ENCODE measurements at regions not wholly inside any gene's neighbourhood (a gene's known extent, or its start where the extent isn't known, plus 50 kb on each side); places are given as distances from the start of the nearest gene placed in this dataset.

DNA sequence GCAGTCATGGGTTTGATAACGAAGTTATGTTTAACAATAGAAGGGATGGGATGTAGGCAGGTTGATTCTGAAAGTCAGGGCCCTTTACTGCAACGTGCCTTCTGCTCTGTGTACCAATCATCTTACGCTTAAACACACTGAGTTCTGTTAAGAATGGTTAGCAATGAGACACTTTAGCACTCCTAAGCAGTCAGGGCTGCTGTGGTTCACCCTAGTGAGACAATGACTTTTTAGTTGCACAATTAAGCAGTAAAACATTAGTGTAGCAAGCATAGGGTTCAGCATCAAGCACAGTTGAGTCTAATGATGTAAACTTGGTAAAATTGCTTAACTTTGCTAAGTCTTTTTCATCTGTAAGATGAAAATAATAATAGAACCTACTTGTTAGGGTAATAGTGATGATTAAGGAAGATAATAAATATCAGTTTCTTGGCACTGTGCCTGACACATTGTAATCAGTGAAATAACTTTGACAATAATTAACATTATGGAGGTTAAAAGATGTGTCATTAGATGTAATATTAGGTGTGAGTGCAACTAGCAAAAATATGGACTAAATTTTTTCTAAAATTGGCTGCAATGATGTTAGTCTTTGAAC, 484.2 kb upstream of the THBS1 start:
- H3K9me3 ChIP-seq (ENCODE audit: control insufficient read depth, insufficient read depth, low read depth, low read length) = no peaks in the 10 kb centered on the region
- H3K27me3 ChIP-seq (ENCODE audit: control insufficient read depth, insufficient read depth, low read length) = no peaks in the 10 kb centered on the region
- ChIA-PET CTCF (no interaction called here), POLR2A (no interaction called here)
- no peak for ATAC-seq
- intact Hi-C loops (cut with micrococcal nuclease; ENCODE audit: unreplicated experiment) = no loop called here
- in situ Hi-C loops (cut with HindIII; ENCODE audit: low pct_unique_long_range_greater_than_20kb, low sequenced_read_pairs) = no loop called here
- DNase-seq (ENCODE audit: low read depth, low spot score) = no peak
- no peak overlapping the region for H3K4me3 ChIP-seq (ENCODE audit: low read depth in 2 of 2, low read length in 2 of 2)
- no peaks in the 10 kb centered on the region for H3K4me1 ChIP-seq (ENCODE audit: control insufficient read depth, insufficient read depth, low read length)
- no TSS peak for BruUV-seq (replicated peaks)
- H3K27ac ChIP-seq (ENCODE audit: low read length) = no peak overlapping the region
- TF ChIP-seq TCF7L2 (IDR thresholded peaks at IDR 0.05; ENCODE audit: low read depth, low read length) (no peak), POLR2AphosphoS5 (IDR thresholded peaks at IDR 0.05; ENCODE audit: low read depth, low read length) (no peak), SIN3A (IDR thresholded peaks at IDR 0.05; ENCODE audit: borderline replicate concordance, insufficient read depth, low read depth, low read length) (no peak)
- TF ChIP-seq, protein P1, sequence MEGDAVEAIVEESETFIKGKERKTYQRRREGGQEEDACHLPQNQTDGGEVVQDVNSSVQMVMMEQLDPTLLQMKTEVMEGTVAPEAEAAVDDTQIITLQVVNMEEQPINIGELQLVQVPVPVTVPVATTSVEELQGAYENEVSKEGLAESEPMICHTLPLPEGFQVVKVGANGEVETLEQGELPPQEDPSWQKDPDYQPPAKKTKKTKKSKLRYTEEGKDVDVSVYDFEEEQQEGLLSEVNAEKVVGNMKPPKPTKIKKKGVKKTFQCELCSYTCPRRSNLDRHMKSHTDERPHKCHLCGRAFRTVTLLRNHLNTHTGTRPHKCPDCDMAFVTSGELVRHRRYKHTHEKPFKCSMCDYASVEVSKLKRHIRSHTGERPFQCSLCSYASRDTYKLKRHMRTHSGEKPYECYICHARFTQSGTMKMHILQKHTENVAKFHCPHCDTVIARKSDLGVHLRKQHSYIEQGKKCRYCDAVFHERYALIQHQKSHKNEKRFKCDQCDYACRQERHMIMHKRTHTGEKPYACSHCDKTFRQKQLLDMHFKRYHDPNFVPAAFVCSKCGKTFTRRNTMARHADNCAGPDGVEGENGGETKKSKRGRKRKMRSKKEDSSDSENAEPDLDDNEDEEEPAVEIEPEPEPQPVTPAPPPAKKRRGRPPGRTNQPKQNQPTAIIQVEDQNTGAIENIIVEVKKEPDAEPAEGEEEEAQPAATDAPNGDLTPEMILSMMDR (IDR thresholded peaks at IDR 0.05) = no peak
- TF ChIP-seq, protein P2, sequence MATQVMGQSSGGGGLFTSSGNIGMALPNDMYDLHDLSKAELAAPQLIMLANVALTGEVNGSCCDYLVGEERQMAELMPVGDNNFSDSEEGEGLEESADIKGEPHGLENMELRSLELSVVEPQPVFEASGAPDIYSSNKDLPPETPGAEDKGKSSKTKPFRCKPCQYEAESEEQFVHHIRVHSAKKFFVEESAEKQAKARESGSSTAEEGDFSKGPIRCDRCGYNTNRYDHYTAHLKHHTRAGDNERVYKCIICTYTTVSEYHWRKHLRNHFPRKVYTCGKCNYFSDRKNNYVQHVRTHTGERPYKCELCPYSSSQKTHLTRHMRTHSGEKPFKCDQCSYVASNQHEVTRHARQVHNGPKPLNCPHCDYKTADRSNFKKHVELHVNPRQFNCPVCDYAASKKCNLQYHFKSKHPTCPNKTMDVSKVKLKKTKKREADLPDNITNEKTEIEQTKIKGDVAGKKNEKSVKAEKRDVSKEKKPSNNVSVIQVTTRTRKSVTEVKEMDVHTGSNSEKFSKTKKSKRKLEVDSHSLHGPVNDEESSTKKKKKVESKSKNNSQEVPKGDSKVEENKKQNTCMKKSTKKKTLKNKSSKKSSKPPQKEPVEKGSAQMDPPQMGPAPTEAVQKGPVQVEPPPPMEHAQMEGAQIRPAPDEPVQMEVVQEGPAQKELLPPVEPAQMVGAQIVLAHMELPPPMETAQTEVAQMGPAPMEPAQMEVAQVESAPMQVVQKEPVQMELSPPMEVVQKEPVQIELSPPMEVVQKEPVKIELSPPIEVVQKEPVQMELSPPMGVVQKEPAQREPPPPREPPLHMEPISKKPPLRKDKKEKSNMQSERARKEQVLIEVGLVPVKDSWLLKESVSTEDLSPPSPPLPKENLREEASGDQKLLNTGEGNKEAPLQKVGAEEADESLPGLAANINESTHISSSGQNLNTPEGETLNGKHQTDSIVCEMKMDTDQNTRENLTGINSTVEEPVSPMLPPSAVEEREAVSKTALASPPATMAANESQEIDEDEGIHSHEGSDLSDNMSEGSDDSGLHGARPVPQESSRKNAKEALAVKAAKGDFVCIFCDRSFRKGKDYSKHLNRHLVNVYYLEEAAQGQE (IDR thresholded peaks at IDR 0.05; ENCODE audit: insufficient read depth in 1 of 2, low read depth in 2 of 2, low read length in 1 of 2) = no peak
- no peaks in the 10 kb centered on the region for H3K36me3 ChIP-seq (ENCODE audit: control insufficient read depth, insufficient read depth, low read length)

DNA sequence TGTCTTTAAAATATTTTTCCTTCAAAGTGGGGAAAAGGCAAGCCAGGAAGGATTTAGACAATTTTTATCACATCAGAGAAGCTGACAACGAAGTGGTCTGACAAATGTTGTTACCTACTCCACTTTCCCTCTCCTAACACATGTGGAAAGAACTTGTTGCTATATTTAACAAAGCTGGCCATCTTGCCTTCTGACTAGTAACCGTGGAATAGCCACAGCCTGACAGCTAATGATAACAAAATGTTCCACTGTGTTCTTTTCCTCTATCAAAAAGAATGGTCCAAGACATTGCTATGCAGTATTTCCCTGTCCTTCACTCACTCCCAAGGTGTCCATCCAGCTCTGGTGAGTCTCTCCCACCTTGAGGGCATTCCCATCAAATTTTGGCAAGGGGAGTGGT, 481.4 kb upstream of the THBS1 start:
- BruUV-seq (replicated peaks) = no TSS peak
- Histone ChIP-seq H3K4me1 (ENCODE audit: control insufficient read depth, insufficient read depth, low read length) (no peaks in the 10 kb centered on the region), H3K27me3 (ENCODE audit: control insufficient read depth, insufficient read depth, low read length) (no peaks in the 10 kb centered on the region), H3K36me3 (ENCODE audit: control insufficient read depth, insufficient read depth, low read length) (no peaks in the 10 kb centered on the region), H3K4me3 (ENCODE audit: low read depth in 2 of 2, low read length in 2 of 2) (no peak overlapping the region), H3K27ac (ENCODE audit: low read length) (no peak overlapping the region), H3K9me3 (ENCODE audit: control insufficient read depth, insufficient read depth, low read depth, low read length) (no peaks in the 10 kb centered on the region)
- in situ Hi-C loops (cut with HindIII; ENCODE audit: low pct_unique_long_range_greater_than_20kb, low sequenced_read_pairs) (no loop called here), intact Hi-C loops (cut with micrococcal nuclease; ENCODE audit: unreplicated experiment) (no loop called here)
- DNase-seq (ENCODE audit: low read depth, low spot score) (no peak), ATAC-seq (no peak)
- no peak for TF ChIP-seq SIN3A (IDR thresholded peaks at IDR 0.05; ENCODE audit: borderline replicate concordance, insufficient read depth, low read depth, low read length)
- no peak for TF ChIP-seq POLR2AphosphoS5 (IDR thresholded peaks at IDR 0.05; ENCODE audit: low read depth, low read length)
- no peak for TF ChIP-seq TCF7L2 (IDR thresholded peaks at IDR 0.05; ENCODE audit: low read depth, low read length)
- ChIA-PET CTCF (no interaction called here), POLR2A (no interaction called here)

DNA sequence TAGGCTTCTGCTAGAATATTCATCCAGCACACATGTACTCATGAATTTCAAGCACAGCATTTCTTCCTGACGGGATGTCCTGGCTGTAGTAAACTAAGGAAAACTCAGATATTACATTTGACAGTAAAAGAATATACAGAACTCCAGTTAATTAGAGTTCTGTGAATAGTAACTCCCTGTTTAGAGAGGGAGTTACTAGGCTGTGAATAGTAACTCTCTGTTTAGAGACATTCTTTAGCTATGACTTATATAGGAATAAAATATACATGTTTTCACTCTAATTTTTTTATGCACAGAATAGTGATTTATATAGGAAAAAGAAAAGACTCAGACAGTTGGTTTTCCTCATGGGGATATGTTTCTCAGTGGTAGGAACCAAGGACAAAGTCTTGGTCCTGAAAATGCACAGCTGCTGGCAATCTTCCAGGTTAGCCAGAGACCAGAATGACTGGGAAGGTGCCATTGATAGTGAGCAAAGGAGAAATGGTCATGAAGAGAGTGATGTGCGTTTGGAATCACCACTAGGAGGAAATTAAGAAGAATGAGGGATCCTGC, 480.7 kb upstream of the THBS1 start:
- DNase-seq (ENCODE audit: low read depth, low spot score) (no peak), ATAC-seq (no peak)
- Histone ChIP-seq H3K4me3 (ENCODE audit: low read depth in 2 of 2, low read length in 2 of 2) (no peak overlapping the region), H3K27ac (ENCODE audit: low read length) (no peak overlapping the region), H3K36me3 (ENCODE audit: control insufficient read depth, insufficient read depth, low read length) (no peaks in the 10 kb centered on the region), H3K4me1 (ENCODE audit: control insufficient read depth, insufficient read depth, low read length) (no peaks in the 10 kb centered on the region), H3K27me3 (ENCODE audit: control insufficient read depth, insufficient read depth, low read length) (no peaks in the 10 kb centered on the region), H3K9me3 (ENCODE audit: control insufficient read depth, insufficient read depth, low read depth, low read length) (no peaks in the 10 kb centered on the region)
- TF ChIP-seq TCF7L2 (IDR thresholded peaks at IDR 0.05; ENCODE audit: low read depth, low read length) = no peak
- TF ChIP-seq, protein P1 (IDR thresholded peaks at IDR 0.05) = no peak
- TF ChIP-seq, protein P2 (IDR thresholded peaks at IDR 0.05; ENCODE audit: insufficient read depth in 1 of 2, low read depth in 2 of 2, low read length in 1 of 2) = no peak
- no peak for TF ChIP-seq SIN3A (IDR thresholded peaks at IDR 0.05; ENCODE audit: borderline replicate concordance, insufficient read depth, low read depth, low read length)
- no peak for TF ChIP-seq POLR2AphosphoS5 (IDR thresholded peaks at IDR 0.05; ENCODE audit: low read depth, low read length)
- ChIA-PET POLR2A (no interaction called here), CTCF (no interaction called here)
- BruUV-seq (replicated peaks) = no TSS peak
- intact Hi-C loops (cut with micrococcal nuclease; ENCODE audit: unreplicated experiment) (no loop called here), in situ Hi-C loops (cut with HindIII; ENCODE audit: low pct_unique_long_range_greater_than_20kb, low sequenced_read_pairs) (no loop called here)

Data from Panc1 (cell line).